GM19238 (cell line): ENCODE measurements at regions not wholly inside any gene's neighbourhood (a gene's known extent, or its start where the extent isn't known, plus 50 kb on each side); places are given as distances from the start of the nearest gene placed in this dataset.
"Not testable (repeated sequence)": the region's sequence is repeated elsewhere in the genome, so short reads cannot be mapped to it uniquely, and the experiment has no call there.

Source experiments
- DNase-seq: peaks from one replicate; pipeline ENCODE4 v3.0.0; 2011; ENCODE audit warnings: low spot score; ENCODE audit not compliant: insufficient read length

GRCh38 chr15:36447373-36447772 lies 132.1 kb upstream of the CDIN1 start:
- DNase-seq: no peak

GRCh38 chr15:36448418-36448817 lies 131.0 kb upstream of the CDIN1 start:
- DNase-seq: no peak

- no peak for DNase-seq
Measured at GRCh38 chr15:36449084-36449661, 130.3 kb upstream of the CDIN1 start.

GRCh38 chr15:36449662-36450145 lies 129.7 kb upstream of the CDIN1 start:
- no peak for DNase-seq

GRCh38 chr15:36454244-36454643 lies 125.2 kb upstream of the CDIN1 start:
- DNase-seq: not testable (repeated sequence)

GRCh38 chr15:36458411-36458810 lies 121.0 kb upstream of the CDIN1 start:
- DNase-seq: no peak

- DNase-seq: no peak
Measured at GRCh38 chr15:36465304-36465703, 114.1 kb upstream of the CDIN1 start.

GRCh38 chr15:36468746-36469145 lies 110.7 kb upstream of the CDIN1 start:
- no peak for DNase-seq

GRCh38 chr15:36469311-36469966 lies 110.0 kb upstream of the CDIN1 start:
- no peak for DNase-seq

GRCh38 chr15:36472672-36473071 lies 106.8 kb upstream of the CDIN1 start:
- DNase-seq: no peak

GRCh38 chr15:36478561-36478960 lies 100.9 kb upstream of the CDIN1 start:
- no peak for DNase-seq

- no peak for DNase-seq
Measured at GRCh38 chr15:36479200-36479896, 100.1 kb upstream of the CDIN1 start.

GRCh38 chr15:36481156-36481555 lies 98.3 kb upstream of the CDIN1 start:
- no peak for DNase-seq

- DNase-seq: no peak
Measured at GRCh38 chr15:36483409-36483808, 96.0 kb upstream of the CDIN1 start.

- DNase-seq: no peak
Measured at GRCh38 chr15:36484038-36484778, 95.2 kb upstream of the CDIN1 start.

GRCh38 chr15:36491912-36492311 lies 87.5 kb upstream of the CDIN1 start:
- no peak for DNase-seq

- no peak for DNase-seq
Measured at GRCh38 chr15:36495456-36495991, 83.9 kb upstream of the CDIN1 start.

GRCh38 chr15:36497901-36498300 lies 81.5 kb upstream of the CDIN1 start:
- no peak for DNase-seq

- no peak for DNase-seq
Measured at GRCh38 chr15:36498401-36498800, 81.0 kb upstream of the CDIN1 start.

- no peak for DNase-seq
Measured at GRCh38 chr15:36498916-36499315, 80.5 kb upstream of the CDIN1 start.
